ENCODE measurements at regions not wholly inside any gene's neighbourhood (a gene's known extent, or its start where the extent isn't known, plus 50 kb on each side); places are given as distances from the start of the nearest gene placed in this dataset.
"Not testable (repeated sequence)": the region's sequence is repeated elsewhere in the genome, so short reads cannot be mapped to it uniquely, and the experiment has no call there.

- H3K36me3 ChIP-seq (ENCODE audit: control insufficient read depth, insufficient read depth, low read length); H3K4me1 ChIP-seq (ENCODE audit: control insufficient read depth, insufficient read depth, low read length); H3K9me3 ChIP-seq (ENCODE audit: control insufficient read depth, insufficient read depth, low read length); H3K9ac ChIP-seq (ENCODE audit: low read depth, low read length): not testable (repeated sequence)
- peaks cover 20% of the 10 kb centered on the region for H3K27me3 ChIP-seq (ENCODE audit: control insufficient read depth, insufficient read depth, low read length)
- peak overlapping the region; percentile 80 for H3K4me3 ChIP-seq (ENCODE audit: low read depth, low read length)
Observed at GRCh38 chr6:27544135-27544534, 71.2 kb upstream of the ZNF184 start.

- Histone ChIP-seq H3K4me1 (ENCODE audit: control insufficient read depth, insufficient read depth, low read length) (no peaks in the 10 kb centered on the region), H3K36me3 (ENCODE audit: control insufficient read depth, insufficient read depth, low read length) (no peaks in the 10 kb centered on the region), H3K9ac (ENCODE audit: low read depth, low read length) (no peak overlapping the region), H3K9me3 (ENCODE audit: control insufficient read depth, insufficient read depth, low read length) (no peaks in the 10 kb centered on the region), H3K27me3 (ENCODE audit: control insufficient read depth, insufficient read depth, low read length) (peaks cover 20% of the 10 kb centered on the region), H3K4me3 (ENCODE audit: low read depth, low read length) (no peak overlapping the region)
Observed at GRCh38 chr6:27542485-27542884, 69.6 kb upstream of the ZNF184 start.

GRCh38 chr6:27541933-27542297 lies 69.0 kb upstream of the ZNF184 start:
- Histone ChIP-seq H3K36me3 (ENCODE audit: control insufficient read depth, insufficient read depth, low read length) (no peaks in the 10 kb centered on the region), H3K27me3 (ENCODE audit: control insufficient read depth, insufficient read depth, low read length) (peaks cover 20% of the 10 kb centered on the region), H3K9me3 (ENCODE audit: control insufficient read depth, insufficient read depth, low read length) (no peaks in the 10 kb centered on the region), H3K9ac (ENCODE audit: low read depth, low read length) (no peak overlapping the region), H3K4me3 (ENCODE audit: low read depth, low read length) (no peak overlapping the region), H3K4me1 (ENCODE audit: control insufficient read depth, insufficient read depth, low read length) (no peaks in the 10 kb centered on the region)

GRCh38 chr6:27541212-27541932 lies 68.5 kb upstream of the ZNF184 start:
- Histone ChIP-seq H3K4me3 (ENCODE audit: low read depth, low read length) (no peak overlapping the region), H3K36me3 (ENCODE audit: control insufficient read depth, insufficient read depth, low read length) (no peaks in the 10 kb centered on the region), H3K4me1 (ENCODE audit: control insufficient read depth, insufficient read depth, low read length) (no peaks in the 10 kb centered on the region), H3K9ac (ENCODE audit: low read depth, low read length) (no peak overlapping the region), H3K27me3 (ENCODE audit: control insufficient read depth, insufficient read depth, low read length) (peaks cover 20% of the 10 kb centered on the region), H3K9me3 (ENCODE audit: control insufficient read depth, insufficient read depth, low read length) (no peaks in the 10 kb centered on the region)

GRCh38 chr6:27539551-27539950 lies 66.6 kb upstream of the ZNF184 start:
- Histone ChIP-seq H3K9ac (ENCODE audit: low read depth, low read length) (no peak overlapping the region), H3K4me1 (ENCODE audit: control insufficient read depth, insufficient read depth, low read length) (no peaks in the 10 kb centered on the region), H3K9me3 (ENCODE audit: control insufficient read depth, insufficient read depth, low read length) (no peaks in the 10 kb centered on the region), H3K36me3 (ENCODE audit: control insufficient read depth, insufficient read depth, low read length) (no peaks in the 10 kb centered on the region), H3K4me3 (ENCODE audit: low read depth, low read length) (peak overlapping the region; percentile 46), H3K27me3 (ENCODE audit: control insufficient read depth, insufficient read depth, low read length) (peaks cover 16% of the 10 kb centered on the region)

GRCh38 chr6:27532820-27533538 lies 60.1 kb upstream of the ZNF184 start:
- Histone ChIP-seq H3K4me1 (ENCODE audit: control insufficient read depth, insufficient read depth, low read length) (no peaks in the 10 kb centered on the region), H3K36me3 (ENCODE audit: control insufficient read depth, insufficient read depth, low read length) (no peaks in the 10 kb centered on the region)

GRCh38 chr6:27531772-27532459 lies 59.0 kb upstream of the ZNF184 start:
- Histone ChIP-seq H3K36me3 (ENCODE audit: control insufficient read depth, insufficient read depth, low read length) (no peaks in the 10 kb centered on the region), H3K4me1 (ENCODE audit: control insufficient read depth, insufficient read depth, low read length) (no peaks in the 10 kb centered on the region), H3K9me3 (ENCODE audit: control insufficient read depth, insufficient read depth, low read length) (no peaks in the 10 kb centered on the region), H3K27me3 (ENCODE audit: control insufficient read depth, insufficient read depth, low read length) (no peaks in the 10 kb centered on the region), H3K9ac (ENCODE audit: low read depth, low read length) (no peak overlapping the region), H3K4me3 (ENCODE audit: low read depth, low read length) (no peak overlapping the region)

More at GRCh38 chr6:27532820-27533538, 60.1 kb upstream of the ZNF184 start:
- no peak overlapping the region for H3K9ac ChIP-seq (ENCODE audit: low read depth, low read length)
- H3K9me3 ChIP-seq (ENCODE audit: control insufficient read depth, insufficient read depth, low read length), result no peaks in the 10 kb centered on the region
- no peaks in the 10 kb centered on the region for H3K27me3 ChIP-seq (ENCODE audit: control insufficient read depth, insufficient read depth, low read length)
- no peak overlapping the region for H3K4me3 ChIP-seq (ENCODE audit: low read depth, low read length)

GRCh38 chr6:27529796-27530195 lies 56.9 kb upstream of the ZNF184 start:
- H3K9ac ChIP-seq (ENCODE audit: low read depth, low read length); H3K9me3 ChIP-seq (ENCODE audit: control insufficient read depth, insufficient read depth, low read length); H3K27me3 ChIP-seq (ENCODE audit: control insufficient read depth, insufficient read depth, low read length); H3K36me3 ChIP-seq (ENCODE audit: control insufficient read depth, insufficient read depth, low read length); H3K4me1 ChIP-seq (ENCODE audit: control insufficient read depth, insufficient read depth, low read length); H3K4me3 ChIP-seq (ENCODE audit: low read depth, low read length): not testable (repeated sequence)

- Histone ChIP-seq H3K9ac (ENCODE audit: low read depth, low read length) (no peak overlapping the region), H3K27me3 (ENCODE audit: control insufficient read depth, insufficient read depth, low read length) (no peaks in the 10 kb centered on the region), H3K4me1 (ENCODE audit: control insufficient read depth, insufficient read depth, low read length) (no peaks in the 10 kb centered on the region), H3K36me3 (ENCODE audit: control insufficient read depth, insufficient read depth, low read length) (no peaks in the 10 kb centered on the region), H3K9me3 (ENCODE audit: control insufficient read depth, insufficient read depth, low read length) (no peaks in the 10 kb centered on the region), H3K4me3 (ENCODE audit: low read depth, low read length) (no peak overlapping the region)
Observed at GRCh38 chr6:27528714-27529113, 55.8 kb upstream of the ZNF184 start.

Data from iPS-15b (cell line).